ENCODE measurements at regions not wholly inside any gene's neighbourhood (a gene's known extent, or its start where the extent isn't known, plus 50 kb on each side); places are given as distances from the start of the nearest gene placed in this dataset.

DNA sequence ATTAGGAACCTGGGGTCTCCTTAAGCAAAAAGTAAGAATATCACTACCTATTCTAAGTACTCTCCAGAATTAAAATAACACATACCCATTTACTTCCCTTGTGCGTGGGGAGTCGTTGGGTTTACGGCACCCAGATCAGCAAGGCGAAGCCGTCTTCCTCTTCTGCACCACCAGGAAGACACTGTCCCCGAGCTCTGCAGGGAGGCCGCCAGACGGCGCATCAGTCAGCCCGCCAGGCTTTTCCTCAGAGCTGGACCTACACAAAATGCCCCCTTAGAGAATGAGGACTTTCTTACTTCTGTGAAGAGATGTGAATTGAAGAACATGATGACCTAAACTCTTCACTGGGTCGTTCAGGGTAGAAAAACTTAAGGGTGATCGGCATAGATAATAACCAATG, 526.5 kb downstream of the GALR1 start:
- TF ChIP-seq, protein P1, sequence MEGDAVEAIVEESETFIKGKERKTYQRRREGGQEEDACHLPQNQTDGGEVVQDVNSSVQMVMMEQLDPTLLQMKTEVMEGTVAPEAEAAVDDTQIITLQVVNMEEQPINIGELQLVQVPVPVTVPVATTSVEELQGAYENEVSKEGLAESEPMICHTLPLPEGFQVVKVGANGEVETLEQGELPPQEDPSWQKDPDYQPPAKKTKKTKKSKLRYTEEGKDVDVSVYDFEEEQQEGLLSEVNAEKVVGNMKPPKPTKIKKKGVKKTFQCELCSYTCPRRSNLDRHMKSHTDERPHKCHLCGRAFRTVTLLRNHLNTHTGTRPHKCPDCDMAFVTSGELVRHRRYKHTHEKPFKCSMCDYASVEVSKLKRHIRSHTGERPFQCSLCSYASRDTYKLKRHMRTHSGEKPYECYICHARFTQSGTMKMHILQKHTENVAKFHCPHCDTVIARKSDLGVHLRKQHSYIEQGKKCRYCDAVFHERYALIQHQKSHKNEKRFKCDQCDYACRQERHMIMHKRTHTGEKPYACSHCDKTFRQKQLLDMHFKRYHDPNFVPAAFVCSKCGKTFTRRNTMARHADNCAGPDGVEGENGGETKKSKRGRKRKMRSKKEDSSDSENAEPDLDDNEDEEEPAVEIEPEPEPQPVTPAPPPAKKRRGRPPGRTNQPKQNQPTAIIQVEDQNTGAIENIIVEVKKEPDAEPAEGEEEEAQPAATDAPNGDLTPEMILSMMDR (IDR thresholded peaks at IDR 0.05), result no peak
- no peak for TF ChIP-seq POLR2A (IDR thresholded peaks at IDR 0.05)
